ENCODE measurements at regions not wholly inside any gene's neighbourhood (a gene's known extent, or its start where the extent isn't known, plus 50 kb on each side); places are given as distances from the start of the nearest gene placed in this dataset.
A peak's percentile ranks its signal among the peaks of the same experiment; 100 is the strongest.

DNA sequence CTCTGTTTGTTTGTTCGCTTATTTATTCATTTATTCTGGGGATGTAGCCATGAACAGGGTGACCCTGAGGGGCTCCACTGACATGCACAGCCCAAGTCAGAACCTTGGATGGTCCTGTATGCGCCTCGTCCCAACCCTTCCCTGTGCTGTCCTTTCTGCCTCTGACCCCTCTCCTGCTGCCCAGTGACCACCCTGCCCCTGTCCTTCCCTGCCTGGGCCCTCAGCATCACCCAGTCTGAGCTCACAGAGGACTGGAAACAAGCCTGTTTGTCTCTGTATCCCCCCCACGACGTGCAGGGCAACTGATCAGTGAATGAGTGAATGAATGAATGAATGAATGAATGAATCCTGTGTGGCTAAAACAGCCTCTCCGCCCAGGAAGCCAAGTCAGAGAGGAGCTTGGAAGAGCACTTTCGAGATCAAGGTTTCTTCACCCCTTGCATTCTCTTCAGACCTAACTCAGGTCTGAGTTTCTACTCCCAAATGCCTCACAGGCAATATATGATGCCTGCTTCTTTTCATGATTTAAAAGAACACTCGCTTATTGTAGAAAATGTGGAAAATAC, 157.7 kb downstream of the SMAD6 start:
- FAIRE-seq (no peak), DNase-seq (no peak)
- Histone ChIP-seq H3K27me3 (ENCODE audit: control insufficient read depth in 3 of 3, insufficient read depth in 3 of 3, low read length in 3 of 3) (no peaks in the 10 kb centered on the region), H3K9me3 (ENCODE audit: control insufficient read depth in 2 of 2, insufficient read depth in 1 of 2, low read depth in 1 of 2, low read length in 1 of 2) (no peaks in the 10 kb centered on the region), H3K4me3 (ENCODE audit: low read depth in 1 of 3, low read length in 3 of 3) (no peak overlapping the region), H3K27ac (ENCODE audit: low read depth in 1 of 3, low read length in 2 of 3) (no peak overlapping the region), H3K36me3 (ENCODE audit: control insufficient read depth in 3 of 3, insufficient read depth in 2 of 3, low read depth in 1 of 3, low read length in 3 of 3) (no peaks in the 10 kb centered on the region), H3K4me1 (ENCODE audit: control insufficient read depth in 3 of 3, insufficient read depth in 2 of 3, low read depth in 1 of 3, low read length in 2 of 3) (peaks cover 0 to under 1% (median 0%) of the 10 kb centered on the region in 3 donors)
- WGBS, 3 donors: 85 to 87% (median 87%) methylated on average over 8 of the region's 8 CpGs

DNA sequence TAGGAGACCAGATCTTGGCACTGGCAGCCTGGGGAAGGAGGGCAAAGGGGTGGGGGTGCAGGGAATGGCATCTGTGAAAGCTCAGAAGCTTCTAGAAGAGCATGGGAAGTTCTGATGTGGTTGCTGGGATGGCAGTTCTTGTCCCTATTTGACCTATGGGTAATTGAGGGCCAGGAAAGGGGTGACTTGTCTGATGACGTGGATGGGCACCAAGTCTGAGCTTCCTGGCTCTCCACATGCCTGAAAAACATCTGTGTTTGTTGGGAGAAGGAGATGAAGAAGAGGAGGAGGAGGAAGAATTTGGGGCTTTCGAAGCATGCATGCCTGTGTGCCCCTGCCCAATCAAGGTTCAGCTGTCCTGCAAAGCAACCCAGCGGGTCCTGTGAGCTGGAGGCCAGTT, 158.8 kb downstream of the SMAD6 start:
- Histone ChIP-seq H3K27ac (ENCODE audit: low read depth in 1 of 3, low read length in 2 of 3) (no peak overlapping the region), H3K4me3 (ENCODE audit: low read depth in 1 of 3, low read length in 3 of 3) (no peak overlapping the region), H3K27me3 (ENCODE audit: control insufficient read depth in 3 of 3, insufficient read depth in 3 of 3, low read length in 3 of 3) (no peaks in the 10 kb centered on the region), H3K36me3 (ENCODE audit: control insufficient read depth in 3 of 3, insufficient read depth in 2 of 3, low read depth in 1 of 3, low read length in 3 of 3) (no peaks in the 10 kb centered on the region), H3K4me1 (ENCODE audit: control insufficient read depth in 3 of 3, insufficient read depth in 2 of 3, low read depth in 1 of 3, low read length in 2 of 3) (no peaks in the 10 kb centered on the region), H3K9me3 (ENCODE audit: control insufficient read depth in 2 of 2, insufficient read depth in 1 of 2, low read depth in 1 of 2, low read length in 1 of 2) (no peaks in the 10 kb centered on the region)
- DNase-seq (no peak), FAIRE-seq (no peak)
- WGBS, 3 donors: 79 to 89% (median 89%) methylated on average over 3 of the region's 3 CpGs

DNA sequence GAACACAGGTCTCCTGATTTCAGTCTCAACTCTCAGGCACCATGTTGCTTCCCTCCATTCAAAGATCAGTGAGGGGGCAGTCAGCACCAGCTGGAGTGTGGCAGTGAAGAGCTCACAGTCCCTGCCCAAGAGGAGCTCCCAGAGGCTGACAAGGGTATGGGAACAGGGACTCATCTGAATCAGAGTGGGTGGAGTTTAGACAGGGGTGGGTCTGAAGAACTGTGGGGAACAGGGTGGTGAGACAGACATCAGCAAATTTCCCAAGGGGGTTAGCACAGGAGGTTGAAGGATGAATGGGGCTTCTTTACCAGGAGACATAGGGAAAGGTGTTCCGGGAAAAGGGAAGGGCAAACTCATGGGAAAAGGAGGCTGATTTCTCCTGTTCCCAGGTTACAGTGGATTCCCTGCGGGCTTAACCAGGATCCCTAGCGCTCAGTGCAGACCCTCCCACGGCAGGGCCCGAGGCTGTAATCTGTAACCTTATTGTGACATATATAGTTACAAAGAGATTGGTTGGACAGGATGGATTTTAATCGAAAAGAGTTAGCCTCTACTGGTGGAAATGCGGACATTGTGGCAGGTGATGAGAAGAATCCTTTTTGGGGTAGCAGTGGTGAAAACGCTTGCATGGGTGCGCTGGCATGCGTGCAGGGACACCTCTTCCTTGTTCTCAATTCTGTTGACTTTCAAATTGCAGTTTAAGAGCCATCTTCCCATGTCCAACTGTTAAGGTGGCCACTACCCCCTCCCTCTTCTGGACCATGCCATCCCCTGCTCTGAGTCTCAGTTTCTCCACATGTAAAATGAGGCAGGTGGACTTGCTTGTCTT, 160.3 kb downstream of the SMAD6 start:
- H3K36me3 ChIP-seq (ENCODE audit: control insufficient read depth in 3 of 3, insufficient read depth in 2 of 3, low read depth in 1 of 3, low read length in 3 of 3): no peaks in the 10 kb centered on the region
- H3K9me3 ChIP-seq (ENCODE audit: control insufficient read depth in 2 of 2, insufficient read depth in 1 of 2, low read depth in 1 of 2, low read length in 1 of 2): no peaks in the 10 kb centered on the region
- no peaks in the 10 kb centered on the region for H3K27me3 ChIP-seq (ENCODE audit: control insufficient read depth in 3 of 3, insufficient read depth in 3 of 3, low read length in 3 of 3)
- FAIRE-seq (no peak), DNase-seq (no peak)
- no peak overlapping the region for H3K4me3 ChIP-seq (ENCODE audit: low read depth in 1 of 3, low read length in 3 of 3)
- WGBS, 3 donors: 85 to 87% (median 86%) methylated on average over 10 of the region's 10 CpGs
- H3K27ac ChIP-seq (ENCODE audit: low read depth in 1 of 3, low read length in 2 of 3): no peak overlapping the region
- no peaks in the 10 kb centered on the region for H3K4me1 ChIP-seq (ENCODE audit: control insufficient read depth in 3 of 3, insufficient read depth in 2 of 3, low read depth in 1 of 3, low read length in 2 of 3)

- Histone ChIP-seq H3K27ac (ENCODE audit: low read depth in 1 of 3, low read length in 2 of 3) (no peak overlapping the region), H3K36me3 (ENCODE audit: control insufficient read depth in 3 of 3, insufficient read depth in 2 of 3, low read depth in 1 of 3, low read length in 3 of 3) (no peaks in the 10 kb centered on the region), H3K4me1 (ENCODE audit: control insufficient read depth in 3 of 3, insufficient read depth in 2 of 3, low read depth in 1 of 3, low read length in 2 of 3) (no peaks in the 10 kb centered on the region), H3K9me3 (ENCODE audit: control insufficient read depth in 2 of 2, insufficient read depth in 1 of 2, low read depth in 1 of 2, low read length in 1 of 2) (no peaks in the 10 kb centered on the region), H3K27me3 (ENCODE audit: control insufficient read depth in 3 of 3, insufficient read depth in 3 of 3, low read length in 3 of 3) (no peaks in the 10 kb centered on the region), H3K4me3 (ENCODE audit: low read depth in 1 of 3, low read length in 3 of 3) (no peak overlapping the region)
- peak; percentile 85 to 91 for DNase-seq
- 3 to 4% (median 3%) methylated on average over 9 of the region's 9 CpGs for WGBS, 3 donors
- no peak for FAIRE-seq
Observed at GRCh38 chr15:66862940-66863335, 160.9 kb downstream of the SMAD6 start.

- 67 to 76% (median 72%) methylated on average over 2 of the region's 2 CpGs for WGBS, 3 donors
- H3K4me1 ChIP-seq (ENCODE audit: control insufficient read depth in 3 of 3, insufficient read depth in 2 of 3, low read depth in 1 of 3, low read length in 2 of 3): no peaks in the 10 kb centered on the region
- DNase-seq (no peak), FAIRE-seq (no peak)
- H3K27ac ChIP-seq (ENCODE audit: low read depth in 1 of 3, low read length in 2 of 3): no peak overlapping the region
- H3K36me3 ChIP-seq (ENCODE audit: control insufficient read depth in 3 of 3, insufficient read depth in 2 of 3, low read depth in 1 of 3, low read length in 3 of 3): no peaks in the 10 kb centered on the region
- H3K27me3 ChIP-seq (ENCODE audit: control insufficient read depth in 3 of 3, insufficient read depth in 3 of 3, low read length in 3 of 3): no peaks in the 10 kb centered on the region
- H3K4me3 ChIP-seq (ENCODE audit: low read depth in 1 of 3, low read length in 3 of 3): no peak overlapping the region
- no peaks in the 10 kb centered on the region for H3K9me3 ChIP-seq (ENCODE audit: control insufficient read depth in 2 of 2, insufficient read depth in 1 of 2, low read depth in 1 of 2, low read length in 1 of 2)
Observed at GRCh38 chr15:66863390-66864085, 161.5 kb downstream of the SMAD6 start.

DNA sequence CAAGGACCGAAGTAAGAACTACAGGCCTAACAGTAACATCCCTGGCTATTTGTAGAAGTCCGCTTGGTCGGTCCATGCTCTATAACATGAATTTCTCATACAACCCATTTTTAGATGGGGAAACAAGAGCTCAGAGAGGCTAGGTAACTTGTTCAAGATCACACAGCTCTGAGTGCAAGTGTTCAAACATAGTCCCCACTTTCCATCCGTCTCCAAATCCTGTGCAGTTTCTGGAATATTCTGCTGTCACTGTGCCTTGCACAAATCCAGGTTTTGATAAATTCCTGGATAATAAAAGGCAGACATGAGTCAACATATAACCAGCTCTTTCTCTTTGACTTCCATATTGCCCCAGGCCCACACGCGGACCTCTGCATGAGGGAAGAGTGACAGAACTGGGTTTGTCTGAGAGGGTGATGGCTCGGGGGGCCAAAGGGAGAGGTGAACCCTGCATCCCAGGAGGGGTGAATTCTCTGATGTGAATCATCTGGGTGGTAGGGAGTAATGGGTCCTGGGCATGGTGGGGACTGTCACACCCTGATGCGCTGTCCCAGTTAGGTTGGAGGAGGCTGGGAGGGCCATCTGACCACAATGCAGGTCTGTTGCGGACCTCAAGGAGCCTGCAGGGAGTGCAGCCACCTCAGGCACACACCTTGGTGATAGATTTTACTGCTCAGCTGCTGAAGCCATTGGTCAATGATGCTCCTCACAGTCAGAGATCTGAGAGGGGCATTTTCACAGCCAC, 162.2 kb downstream of the SMAD6 start:
- FAIRE-seq (no peak), DNase-seq (no peak)
- H3K27me3 ChIP-seq (ENCODE audit: control insufficient read depth in 3 of 3, insufficient read depth in 3 of 3, low read length in 3 of 3): no peaks in the 10 kb centered on the region
- H3K4me3 ChIP-seq (ENCODE audit: low read depth in 1 of 3, low read length in 3 of 3): no peak overlapping the region
- no peaks in the 10 kb centered on the region for H3K9me3 ChIP-seq (ENCODE audit: control insufficient read depth in 2 of 2, insufficient read depth in 1 of 2, low read depth in 1 of 2, low read length in 1 of 2)
- H3K27ac ChIP-seq (ENCODE audit: low read depth in 1 of 3, low read length in 2 of 3): no peak overlapping the region
- WGBS, 3 donors: 94 to 96% (median 95%) methylated on average over 9 of the region's 9 CpGs
- H3K4me1 ChIP-seq (ENCODE audit: control insufficient read depth in 3 of 3, insufficient read depth in 2 of 3, low read depth in 1 of 3, low read length in 2 of 3): no peaks in the 10 kb centered on the region
- H3K36me3 ChIP-seq (ENCODE audit: control insufficient read depth in 3 of 3, insufficient read depth in 2 of 3, low read depth in 1 of 3, low read length in 3 of 3): no peaks in the 10 kb centered on the region

GRCh38 chr15:66864871-66865281, 162.8 kb downstream of the SMAD6 start:
- WGBS, 3 donors: 74 to 91% (median 79%) methylated on average over 4 of the region's 4 CpGs
- DNase-seq: no peak

More at GRCh38 chr15:66864871-66865281, 162.8 kb downstream of the SMAD6 start:
- H3K27ac ChIP-seq (ENCODE audit: low read depth in 1 of 3, low read length in 2 of 3): no peak overlapping the region
- no peaks in the 10 kb centered on the region for H3K36me3 ChIP-seq (ENCODE audit: control insufficient read depth in 3 of 3, insufficient read depth in 2 of 3, low read depth in 1 of 3, low read length in 3 of 3)
- no peaks in the 10 kb centered on the region for H3K9me3 ChIP-seq (ENCODE audit: control insufficient read depth in 2 of 2, insufficient read depth in 1 of 2, low read depth in 1 of 2, low read length in 1 of 2)
- FAIRE-seq: no peak
- no peak overlapping the region for H3K4me3 ChIP-seq (ENCODE audit: low read depth in 1 of 3, low read length in 3 of 3)
- H3K27me3 ChIP-seq (ENCODE audit: control insufficient read depth in 3 of 3, insufficient read depth in 3 of 3, low read length in 3 of 3): no peaks in the 10 kb centered on the region
- H3K4me1 ChIP-seq (ENCODE audit: control insufficient read depth in 3 of 3, insufficient read depth in 2 of 3, low read depth in 1 of 3, low read length in 2 of 3): no peaks in the 10 kb centered on the region
